ENCODE measurements at regions not wholly inside any gene's neighbourhood (a gene's known extent, or its start where the extent isn't known, plus 50 kb on each side); places are given as distances from the start of the nearest gene placed in this dataset.

- no peak overlapping the region for H2AFZ ChIP-seq (ENCODE audit: low read length)
- H3K56ac ChIP-seq (ENCODE audit: insufficient read length, low read depth, low read length), result no peak overlapping the region
- H3K4ac ChIP-seq (ENCODE audit: low read depth, low read length), result no peak overlapping the region
- no peaks in the 10 kb centered on the region for H3K79me1 ChIP-seq (ENCODE audit: insufficient read depth, low read depth, low read length, poor library complexity, severe bottlenecking)
- H2AK5ac ChIP-seq (ENCODE audit: insufficient read length, low read length), result no peak overlapping the region
- no peak overlapping the region for H3K18ac ChIP-seq (ENCODE audit: insufficient read length, low read depth, low read length)
- no peak overlapping the region for H3T11ph ChIP-seq (ENCODE audit: low read length)
- TF ChIP-seq, protein P1, sequence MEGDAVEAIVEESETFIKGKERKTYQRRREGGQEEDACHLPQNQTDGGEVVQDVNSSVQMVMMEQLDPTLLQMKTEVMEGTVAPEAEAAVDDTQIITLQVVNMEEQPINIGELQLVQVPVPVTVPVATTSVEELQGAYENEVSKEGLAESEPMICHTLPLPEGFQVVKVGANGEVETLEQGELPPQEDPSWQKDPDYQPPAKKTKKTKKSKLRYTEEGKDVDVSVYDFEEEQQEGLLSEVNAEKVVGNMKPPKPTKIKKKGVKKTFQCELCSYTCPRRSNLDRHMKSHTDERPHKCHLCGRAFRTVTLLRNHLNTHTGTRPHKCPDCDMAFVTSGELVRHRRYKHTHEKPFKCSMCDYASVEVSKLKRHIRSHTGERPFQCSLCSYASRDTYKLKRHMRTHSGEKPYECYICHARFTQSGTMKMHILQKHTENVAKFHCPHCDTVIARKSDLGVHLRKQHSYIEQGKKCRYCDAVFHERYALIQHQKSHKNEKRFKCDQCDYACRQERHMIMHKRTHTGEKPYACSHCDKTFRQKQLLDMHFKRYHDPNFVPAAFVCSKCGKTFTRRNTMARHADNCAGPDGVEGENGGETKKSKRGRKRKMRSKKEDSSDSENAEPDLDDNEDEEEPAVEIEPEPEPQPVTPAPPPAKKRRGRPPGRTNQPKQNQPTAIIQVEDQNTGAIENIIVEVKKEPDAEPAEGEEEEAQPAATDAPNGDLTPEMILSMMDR (conservative IDR thresholded peaks at IDR 0.05), result no peak
- Mint-ChIP-seq H3K9me3 (no peaks in the 10 kb centered on the region; a peak in 2 of 5 replicates), H3K27me3 (ENCODE audit: low read depth) (peaks cover 2% of the 10 kb centered on the region; the same call in 1 of the 2 replicates), H3K36me3 (ENCODE audit: insufficient read depth in 1 of 3, low read depth in 3 of 3) (peaks cover 0 to 4% (median 0%) of the 10 kb centered on the region in 3 experiments; a peak in 1 of 7 replicates), H3K27ac (peak overlapping the region in 2 of 3 experiments; percentile 54 to 74; a peak in 2 of 7 replicates), H3K4me1 (peaks cover 27 to 30% of the 10 kb centered on the region in 2 experiments), H3K4me3 (no peak overlapping the region)
- no peak overlapping the region for H4K8ac ChIP-seq (replicated peaks; ENCODE audit: insufficient read length, low read depth, low read length)
- H4K5ac ChIP-seq (ENCODE audit: insufficient read length, low read depth, low read length), result no peak overlapping the region
- WGBS (ENCODE audit: extremely low coverage, insufficient read length, low lambda C conversion rate), result no CpG with 5 or more reads among the region's 11 CpGs
- H3K14ac ChIP-seq (ENCODE audit: insufficient read depth, low read length), result no peak overlapping the region
- H3K27me3 ChIP-seq (ENCODE audit: insufficient read depth, low read length), result no peaks in the 10 kb centered on the region
- H2BK5ac ChIP-seq (ENCODE audit: insufficient read length, low read length), result no peak overlapping the region
- no peak overlapping the region for H3K23ac ChIP-seq (ENCODE audit: insufficient read length, low read depth, low read length)
- no peaks in the 10 kb centered on the region for H3K79me2 ChIP-seq (ENCODE audit: insufficient read depth, low read length)
- H3K4me2 ChIP-seq (ENCODE audit: insufficient read depth, insufficient read length, low read length), result no peak overlapping the region
- no peaks in the 10 kb centered on the region for H3K23me2 ChIP-seq (ENCODE audit: insufficient read length, low read depth, low read length, poor library complexity, severe bottlenecking)
- no peak overlapping the region for H2BK120ac ChIP-seq (ENCODE audit: low read depth, low read length, poor library complexity, severe bottlenecking)
- DNase-seq, result no peak
- H3K9me3 ChIP-seq (ENCODE audit: control insufficient read depth, low read depth, low read length), result no peaks in the 10 kb centered on the region
- H3K27ac ChIP-seq (ENCODE audit: insufficient read length, low read depth, low read length), result no peak overlapping the region
- H3K4me1 ChIP-seq (ENCODE audit: insufficient read depth, low read length), result peaks cover 6% of the 10 kb centered on the region; the same call in 1 of the 2 replicates
- no peak overlapping the region for H2BK15ac ChIP-seq (ENCODE audit: low read depth, low read length)
- no peak overlapping the region for H2BK12ac ChIP-seq (ENCODE audit: insufficient read length, low read depth, low read length)
- no peak overlapping the region for H3K9ac ChIP-seq (ENCODE audit: extremely low read depth, insufficient read length, low read length)
- no peak overlapping the region for H2BK20ac ChIP-seq (ENCODE audit: low read depth, low read length, poor library complexity, severe bottlenecking)
- no peak overlapping the region for H4K91ac ChIP-seq (ENCODE audit: insufficient read length, low read depth, low read length)
- no peaks in the 10 kb centered on the region for H4K20me1 ChIP-seq (ENCODE audit: control insufficient read depth, insufficient read depth, insufficient read length)
Measured at GRCh38 chr7:106177738-106178592, 65.9 kb upstream of the SYPL1 start.
